ENCODE measurements at regions not wholly inside any gene's neighbourhood (a gene's known extent, or its start where the extent isn't known, plus 50 kb on each side); places are given as distances from the start of the nearest gene placed in this dataset.

DNA sequence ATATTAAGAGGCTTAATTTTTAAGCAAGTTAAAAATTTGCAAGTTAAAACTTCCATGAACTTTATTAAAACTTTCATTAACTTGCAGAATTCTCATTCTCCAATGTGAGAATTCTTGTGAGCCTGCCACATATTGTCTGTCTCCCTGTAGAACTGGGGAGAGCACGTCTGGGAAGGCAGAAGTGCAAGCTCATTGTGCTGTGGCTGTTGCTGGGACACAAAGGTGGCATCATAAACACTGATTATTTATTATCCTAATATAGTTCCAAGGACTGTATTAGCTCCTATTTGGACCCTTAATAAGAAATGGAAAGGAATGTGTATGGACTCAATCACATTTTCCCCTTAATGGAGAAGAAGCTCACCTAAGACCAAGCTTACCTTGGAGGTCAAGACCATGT is 68.7 kb upstream of the MROH9 start:
- ATAC-seq (no peak), DNase-seq (ENCODE audit: low read depth, low spot score) (no peak)
- TF ChIP-seq TCF7L2 (IDR thresholded peaks at IDR 0.05; ENCODE audit: borderline replicate concordance, extremely low read depth, insufficient read depth, insufficient read length) (no peak), CBX3 (IDR thresholded peaks at IDR 0.05; ENCODE audit: low read depth) (no peak), ZNF274 (IDR thresholded peaks at IDR 0.05; ENCODE audit: low read depth, low read length) (no peak), ZFX (IDR thresholded peaks at IDR 0.05) (no peak), SP1 (IDR thresholded peaks at IDR 0.05; ENCODE audit: low read depth) (no peak), JUND (IDR thresholded peaks at IDR 0.05) (no peak), SIN3A (IDR thresholded peaks at IDR 0.05; ENCODE audit: low read depth) (no peak), CEBPB (IDR thresholded peaks at IDR 0.05; ENCODE audit: low read depth) (no peak), ELF1 (IDR thresholded peaks at IDR 0.05; ENCODE audit: borderline replicate concordance, low read depth) (no peak), EZH2phosphoT487 (IDR thresholded peaks at IDR 0.05; ENCODE audit: borderline replicate concordance) (no peak), SRF (IDR thresholded peaks at IDR 0.05; ENCODE audit: low read depth) (no peak), EGR1 (IDR thresholded peaks at IDR 0.05; ENCODE audit: low read depth) (no peak), EZH2 (IDR thresholded peaks at IDR 0.05) (no peak), RAD21 (IDR thresholded peaks at IDR 0.05; ENCODE audit: low read depth) (no peak), POLR2AphosphoS5 (IDR thresholded peaks at IDR 0.05; ENCODE audit: low read depth, low read length) (no peak)
- TF ChIP-seq, protein P1, sequence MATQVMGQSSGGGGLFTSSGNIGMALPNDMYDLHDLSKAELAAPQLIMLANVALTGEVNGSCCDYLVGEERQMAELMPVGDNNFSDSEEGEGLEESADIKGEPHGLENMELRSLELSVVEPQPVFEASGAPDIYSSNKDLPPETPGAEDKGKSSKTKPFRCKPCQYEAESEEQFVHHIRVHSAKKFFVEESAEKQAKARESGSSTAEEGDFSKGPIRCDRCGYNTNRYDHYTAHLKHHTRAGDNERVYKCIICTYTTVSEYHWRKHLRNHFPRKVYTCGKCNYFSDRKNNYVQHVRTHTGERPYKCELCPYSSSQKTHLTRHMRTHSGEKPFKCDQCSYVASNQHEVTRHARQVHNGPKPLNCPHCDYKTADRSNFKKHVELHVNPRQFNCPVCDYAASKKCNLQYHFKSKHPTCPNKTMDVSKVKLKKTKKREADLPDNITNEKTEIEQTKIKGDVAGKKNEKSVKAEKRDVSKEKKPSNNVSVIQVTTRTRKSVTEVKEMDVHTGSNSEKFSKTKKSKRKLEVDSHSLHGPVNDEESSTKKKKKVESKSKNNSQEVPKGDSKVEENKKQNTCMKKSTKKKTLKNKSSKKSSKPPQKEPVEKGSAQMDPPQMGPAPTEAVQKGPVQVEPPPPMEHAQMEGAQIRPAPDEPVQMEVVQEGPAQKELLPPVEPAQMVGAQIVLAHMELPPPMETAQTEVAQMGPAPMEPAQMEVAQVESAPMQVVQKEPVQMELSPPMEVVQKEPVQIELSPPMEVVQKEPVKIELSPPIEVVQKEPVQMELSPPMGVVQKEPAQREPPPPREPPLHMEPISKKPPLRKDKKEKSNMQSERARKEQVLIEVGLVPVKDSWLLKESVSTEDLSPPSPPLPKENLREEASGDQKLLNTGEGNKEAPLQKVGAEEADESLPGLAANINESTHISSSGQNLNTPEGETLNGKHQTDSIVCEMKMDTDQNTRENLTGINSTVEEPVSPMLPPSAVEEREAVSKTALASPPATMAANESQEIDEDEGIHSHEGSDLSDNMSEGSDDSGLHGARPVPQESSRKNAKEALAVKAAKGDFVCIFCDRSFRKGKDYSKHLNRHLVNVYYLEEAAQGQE (IDR thresholded peaks at IDR 0.05; ENCODE audit: low read depth), result no peak
- TF ChIP-seq, protein P2, sequence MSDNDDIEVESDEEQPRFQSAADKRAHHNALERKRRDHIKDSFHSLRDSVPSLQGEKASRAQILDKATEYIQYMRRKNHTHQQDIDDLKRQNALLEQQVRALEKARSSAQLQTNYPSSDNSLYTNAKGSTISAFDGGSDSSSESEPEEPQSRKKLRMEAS (IDR thresholded peaks at IDR 0.05), result no peak
- no peak overlapping the region for H3K9ac ChIP-seq (ENCODE audit: low read length)
- POLR2A ChIA-PET, result no interaction called here
- peaks cover 3% of the 10 kb centered on the region; the same call in 1 of the 2 replicates for H3K9me2 ChIP-seq (ENCODE audit: insufficient read depth)
- no peak overlapping the region for H3K27ac ChIP-seq (ENCODE audit: low read depth, low read length)
- intact Hi-C loops (cut with micrococcal nuclease), result no loop called here
- CTCF ChIA-PET, result no interaction called here
- no peaks in the 10 kb centered on the region for H3K79me2 ChIP-seq (ENCODE audit: insufficient read depth, low read length)
- H2AFZ ChIP-seq (ENCODE audit: low read depth, low read length, poor library complexity, severe bottlenecking), result no peak overlapping the region
- H4K20me1 ChIP-seq (ENCODE audit: insufficient read depth), result no peaks in the 10 kb centered on the region
- BruUV-seq (replicated peaks), result no TSS peak
- RAD21 ChIA-PET (ENCODE audit: low non-redundant PET in 1 of 2, low total read pairs in 2 of 2, uncharacterized antibody in 2 of 2, unreplicated experiment in 2 of 2), result no interaction called here
- H3K36me3 ChIP-seq (ENCODE audit: control insufficient read depth in 1 of 2, insufficient read depth in 2 of 2, low read length in 2 of 2), result no peaks in the 10 kb centered on the region
- H3K4me3 ChIP-seq (replicated peaks in 1 of 2; ENCODE audit: low read depth in 1 of 2, low read length in 2 of 2), result no peak overlapping the region
- H3K9me3 ChIP-seq (ENCODE audit: control insufficient read depth in 1 of 2, insufficient read depth in 1 of 2, low read depth in 1 of 2, low read length in 2 of 2), result no peaks in the 10 kb centered on the region
- no peaks in the 10 kb centered on the region for H3K27me3 ChIP-seq (ENCODE audit: insufficient read depth, low read length)
- H3K4me1 ChIP-seq (ENCODE audit: control insufficient read depth in 1 of 2, insufficient read depth in 2 of 2, low read length in 2 of 2), result no peaks in the 10 kb centered on the region
- no peak overlapping the region for H3K4me2 ChIP-seq (ENCODE audit: low read length)
